WTC11 (cell line): ENCODE measurements at regions not wholly inside any gene's neighbourhood (a gene's known extent, or its start where the extent isn't known, plus 50 kb on each side); places are given as distances from the start of the nearest gene placed in this dataset.
"Not testable (repeated sequence)": the region's sequence is repeated elsewhere in the genome, so short reads cannot be mapped to it uniquely, and the experiment has no call there.

Source experiments
- E2F5 ChIP-seq: sonication (generic); formaldehyde crosslinking; IDR thresholded peaks from 2 replicates; pipeline ENCODE4 v1.8.1; 2022; ENCODE audit warnings: mild to moderate bottlenecking, moderate library complexity, missing genetic modification reagents
- NR2C2 ChIP-seq: sonication (generic); formaldehyde crosslinking; IDR thresholded peaks from 2 replicates; pipeline ENCODE4 v1.8.0; 2022; ENCODE audit warnings: mild to moderate bottlenecking, missing genetic modification reagents
- SP1 ChIP-seq: sonication (generic); formaldehyde crosslinking; conservative IDR thresholded peaks from 2 replicates; pipeline ENCODE4 v1.8.1; 2022; ENCODE audit warnings: missing genetic modification reagents
- TF ChIP-seq, protein P1 (sequence below): sonication (generic); formaldehyde crosslinking; IDR thresholded peaks from 2 replicates; pipeline ENCODE4 v1.8.0; 2022; ENCODE audit warnings: mild to moderate bottlenecking, missing genetic modification reagents
- TF ChIP-seq, protein P2 (sequence below): sonication (generic); formaldehyde crosslinking; conservative IDR thresholded peaks from 2 replicates; pipeline ENCODE4 v1.8.1; 2023; ENCODE audit warnings: mild to moderate bottlenecking, low read depth, missing genetic modification reagents, moderate library complexity

GRCh38 chr21:5076854-5077253 lies 5444.5 kb upstream of the TPTE start:
- not testable (repeated sequence) for TF ChIP-seq SP1; NR2C2; E2F5 (CRISPR knock-in tag)
- TF ChIP-seq, protein P1, sequence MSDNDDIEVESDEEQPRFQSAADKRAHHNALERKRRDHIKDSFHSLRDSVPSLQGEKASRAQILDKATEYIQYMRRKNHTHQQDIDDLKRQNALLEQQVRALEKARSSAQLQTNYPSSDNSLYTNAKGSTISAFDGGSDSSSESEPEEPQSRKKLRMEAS (CRISPR knock-in tag) = not testable (repeated sequence)
- TF ChIP-seq, protein P2, sequence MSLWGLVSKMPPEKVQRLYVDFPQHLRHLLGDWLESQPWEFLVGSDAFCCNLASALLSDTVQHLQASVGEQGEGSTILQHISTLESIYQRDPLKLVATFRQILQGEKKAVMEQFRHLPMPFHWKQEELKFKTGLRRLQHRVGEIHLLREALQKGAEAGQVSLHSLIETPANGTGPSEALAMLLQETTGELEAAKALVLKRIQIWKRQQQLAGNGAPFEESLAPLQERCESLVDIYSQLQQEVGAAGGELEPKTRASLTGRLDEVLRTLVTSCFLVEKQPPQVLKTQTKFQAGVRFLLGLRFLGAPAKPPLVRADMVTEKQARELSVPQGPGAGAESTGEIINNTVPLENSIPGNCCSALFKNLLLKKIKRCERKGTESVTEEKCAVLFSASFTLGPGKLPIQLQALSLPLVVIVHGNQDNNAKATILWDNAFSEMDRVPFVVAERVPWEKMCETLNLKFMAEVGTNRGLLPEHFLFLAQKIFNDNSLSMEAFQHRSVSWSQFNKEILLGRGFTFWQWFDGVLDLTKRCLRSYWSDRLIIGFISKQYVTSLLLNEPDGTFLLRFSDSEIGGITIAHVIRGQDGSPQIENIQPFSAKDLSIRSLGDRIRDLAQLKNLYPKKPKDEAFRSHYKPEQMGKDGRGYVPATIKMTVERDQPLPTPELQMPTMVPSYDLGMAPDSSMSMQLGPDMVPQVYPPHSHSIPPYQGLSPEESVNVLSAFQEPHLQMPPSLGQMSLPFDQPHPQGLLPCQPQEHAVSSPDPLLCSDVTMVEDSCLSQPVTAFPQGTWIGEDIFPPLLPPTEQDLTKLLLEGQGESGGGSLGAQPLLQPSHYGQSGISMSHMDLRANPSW (CRISPR knock-in tag) = not testable (repeated sequence)
